OCI-LY7 (cell line): ENCODE measurements at regions not wholly inside any gene's neighbourhood (a gene's known extent, or its start where the extent isn't known, plus 50 kb on each side); places are given as distances from the start of the nearest gene placed in this dataset.

Source experiments
- BruUV-seq: library from RNA; stranded (reverse); fragments of 400-500 nt; replicated peaks from 2 replicates; lab custom pipeline; 2021; lab: Mats Ljungman, UMichigan
- CTCF ChIA-PET: fragments of 300-600 bp; sonication (Branson Sonifier 250); formaldehyde crosslinking; loops from one replicate; lab custom pipeline; 2022; ENCODE audit warnings: antibody characterized with exemption; ENCODE audit not compliant: unreplicated experiment; lab: Charles Lee
- POLR2A ChIA-PET: fragments of 300-600 bp; sonication (Branson Sonifier 250); formaldehyde crosslinking; loops from one replicate; lab custom pipeline; 2022; ENCODE audit warnings: antibody characterized with exemption; lab: Charles Lee
- DNase-seq: peaks from one replicate; pipeline ENCODE4 v3.0.0-alpha.2; 2015; ENCODE audit warnings: low spot score
- H2AFZ ChIP-seq: fragments of 200-600 bp; sonication (generic), shearing (Covaris generic); 2 replicates; pipeline ENCODE4 v1.6.1; 2014; ENCODE audit warnings: mild to moderate bottlenecking, antibody characterized with exemption, low read length, moderate library complexity
- H3K27ac ChIP-seq: fragments of 200-600 bp; sonication (generic); 2 replicates; pipeline ENCODE4 v1.5.1; 2014; ENCODE audit warnings: mixed run types, low read depth, mild to moderate bottlenecking, moderate library complexity, low read length, inconsistent platforms; ENCODE audit not compliant: poor library complexity, severe bottlenecking
- H3K36me3 ChIP-seq: fragments of 200-600 bp; sonication (generic); 2 replicates; pipeline ENCODE4 v1.6.1; 2014; ENCODE audit warnings: mild to moderate bottlenecking, antibody characterized with exemption, low read length, moderate library complexity, mixed read lengths; ENCODE audit not compliant: insufficient read depth
- H3K4me1 ChIP-seq: fragments of 200-600 bp; sonication (generic); 2 replicates; pipeline ENCODE4 v1.5.1; 2014; ENCODE audit warnings: mild to moderate bottlenecking, low read length; ENCODE audit not compliant: insufficient read depth, poor library complexity, severe bottlenecking
- H3K4me2 ChIP-seq: fragments of 200-600 bp; sonication (generic); 2 replicates; pipeline ENCODE4 v1.6.1; 2014; ENCODE audit warnings: mild to moderate bottlenecking, low read length
- H3K4me3 ChIP-seq: fragments of 200-600 bp; sonication (generic); 2 replicates; pipeline ENCODE4 v1.5.1; 2014; ENCODE audit warnings: mild to moderate bottlenecking, low read depth, low read length; ENCODE audit not compliant: poor library complexity, severe bottlenecking
- H3K79me2 ChIP-seq: fragments of 200-600 bp; sonication (generic); 2 replicates; pipeline ENCODE4 v1.6.1; 2016; ENCODE audit warnings: low read depth, mild to moderate bottlenecking, low read length, moderate library complexity, mixed read lengths; ENCODE audit not compliant: insufficient read depth
- H3K9me2 ChIP-seq: fragments of 200-600 bp; sonication (generic); 2 replicates; pipeline ENCODE4 v1.6.1; 2016; ENCODE audit warnings: mild to moderate bottlenecking, low read length, mixed read lengths; ENCODE audit not compliant: insufficient read depth
- H3K9me3 ChIP-seq: fragments of 200-600 bp; sonication (generic); 2 replicates; pipeline ENCODE4 v1.6.1; 2014; ENCODE audit warnings: mild to moderate bottlenecking, mixed run types, low read length, mixed read lengths
- H4K20me1 ChIP-seq: fragments of 200-600 bp; sonication (generic); 2 replicates; pipeline ENCODE4 v1.6.1; 2014; ENCODE audit warnings: mild to moderate bottlenecking, antibody characterized with exemption, low read length, moderate library complexity, mixed read lengths; ENCODE audit not compliant: insufficient read depth
- CTCF ChIP-seq: fragments of 200-600 bp; sonication (generic); conservative IDR thresholded peaks from 2 replicates; pipeline ENCODE4 v1.5.1; 2014; ENCODE audit warnings: mild to moderate bottlenecking, antibody characterized with exemption, low read length, moderate library complexity, mixed read lengths
- EZH2phosphoT487 ChIP-seq: fragments of 200-600 bp; sonication (generic); IDR thresholded peaks from 2 replicates; pipeline ENCODE4 v1.6.1; 2018; ENCODE audit warnings: low read depth, borderline replicate concordance, mild to moderate bottlenecking, mixed run types, antibody characterized with exemption, low read length, moderate library complexity, mixed read lengths
- intact Hi-C: fragments of 100-400 bp; cut with micrococcal nuclease; formaldehyde crosslinking; loops from one replicate; pipeline ENCODE4 v1.10.0; 2022; ENCODE audit not compliant: unreplicated experiment

DNA sequence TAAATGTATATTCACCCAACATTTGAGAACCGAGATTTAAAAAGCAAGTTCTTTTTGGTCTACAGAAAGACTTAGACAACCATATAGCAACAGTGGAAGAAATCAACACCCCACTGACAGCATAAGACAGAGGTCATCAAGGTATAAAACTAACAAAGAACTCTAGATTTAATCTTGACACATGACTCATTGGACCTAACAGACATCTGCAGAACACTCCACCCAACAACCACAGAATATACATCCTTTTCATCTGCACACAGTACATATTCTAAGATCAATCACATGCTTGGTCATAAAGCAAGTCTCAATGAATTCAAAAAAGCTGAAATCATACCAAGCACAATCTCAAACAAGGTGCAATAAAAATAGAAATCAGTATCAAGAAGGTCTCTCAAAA lies 65.8 kb downstream of the SPIN4 start:
- no peaks in the 10 kb centered on the region for H3K79me2 ChIP-seq
- no peaks in the 10 kb centered on the region for H3K9me2 ChIP-seq
- no peaks in the 10 kb centered on the region for H4K20me1 ChIP-seq
- no peak overlapping the region for H3K4me2 ChIP-seq
- no peak overlapping the region for H3K4me3 ChIP-seq
- CTCF ChIA-PET, result no interaction called here
- no peak overlapping the region for H2AFZ ChIP-seq
- H3K27ac ChIP-seq, result no peak overlapping the region
- H3K36me3 ChIP-seq, result no peaks in the 10 kb centered on the region
- H3K4me1 ChIP-seq, result no peaks in the 10 kb centered on the region
- H3K9me3 ChIP-seq, result no peaks in the 10 kb centered on the region
- DNase-seq, result no peak
- POLR2A ChIA-PET, result no interaction called here
- no TSS peak for BruUV-seq
- no peak for TF ChIP-seq EZH2phosphoT487
- TF ChIP-seq CTCF, result no peak
- intact Hi-C loops, result no loop called here

DNA sequence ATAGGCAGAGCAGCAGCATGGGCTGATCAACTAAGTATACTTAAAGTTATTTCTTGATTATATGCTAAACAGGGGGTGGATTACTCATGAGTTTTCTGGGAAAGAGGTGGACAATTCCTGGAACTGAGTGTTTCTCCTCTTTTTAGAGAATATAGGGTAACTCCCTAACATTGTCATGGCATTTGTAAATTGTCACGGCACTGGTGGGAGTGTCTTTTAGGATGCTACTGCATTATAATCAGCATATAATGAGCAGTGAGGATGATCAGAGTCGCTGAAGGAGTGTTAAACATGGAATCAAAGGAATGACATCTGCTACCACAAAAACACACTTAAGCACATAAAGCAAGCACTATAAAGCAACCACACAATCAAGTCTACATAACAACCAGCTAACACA lies 66.5 kb downstream of the SPIN4 start:
- Histone ChIP-seq H3K9me3 (no peaks in the 10 kb centered on the region), H3K79me2 (no peaks in the 10 kb centered on the region), H3K4me3 (no peak overlapping the region), H3K27ac (no peak overlapping the region), H2AFZ (no peak overlapping the region), H3K9me2 (no peaks in the 10 kb centered on the region), H3K36me3 (no peaks in the 10 kb centered on the region), H3K4me1 (no peaks in the 10 kb centered on the region), H3K4me2 (no peak overlapping the region), H4K20me1 (no peaks in the 10 kb centered on the region)
- ChIA-PET CTCF (no interaction called here), POLR2A (no interaction called here)
- no TSS peak for BruUV-seq
- no peak for DNase-seq
- intact Hi-C loops, result no loop called here
- TF ChIP-seq CTCF (no peak), EZH2phosphoT487 (no peak)

DNA sequence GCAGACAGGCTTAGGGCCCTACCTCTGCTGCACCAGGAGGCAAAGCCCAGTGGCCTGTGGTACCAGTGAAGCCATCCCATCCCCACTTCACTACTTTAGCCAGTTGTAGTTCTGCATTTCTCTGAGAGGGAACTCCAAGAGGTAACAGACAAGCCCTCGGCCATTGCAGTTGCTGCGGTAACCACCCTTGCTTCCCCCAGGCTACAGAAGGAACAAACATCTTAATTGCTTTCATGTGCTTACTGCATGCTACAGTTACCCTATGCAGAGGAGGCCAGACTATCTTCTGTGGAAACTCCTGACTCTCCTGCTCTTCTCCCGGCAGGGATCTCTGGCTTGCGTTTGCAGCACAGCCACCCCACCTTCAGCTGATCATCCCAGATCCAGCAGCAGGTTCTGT lies 67.8 kb downstream of the SPIN4 start:
- no peak for DNase-seq
- ChIA-PET POLR2A (no interaction called here), CTCF (no interaction called here)
- H3K4me3 ChIP-seq, result no peak overlapping the region
- no peaks in the 10 kb centered on the region for H4K20me1 ChIP-seq
- no peak overlapping the region for H2AFZ ChIP-seq
- H3K4me1 ChIP-seq, result no peaks in the 10 kb centered on the region
- no peaks in the 10 kb centered on the region for H3K79me2 ChIP-seq
- H3K27ac ChIP-seq, result no peak overlapping the region
- H3K9me3 ChIP-seq, result no peaks in the 10 kb centered on the region
- no peaks in the 10 kb centered on the region for H3K9me2 ChIP-seq
- H3K4me2 ChIP-seq, result no peak overlapping the region
- no TSS peak for BruUV-seq
- intact Hi-C loops, result no loop called here
- no peak for TF ChIP-seq CTCF
- no peak for TF ChIP-seq EZH2phosphoT487
- H3K36me3 ChIP-seq, result no peaks in the 10 kb centered on the region
